Astrocyte (in vitro differentiated cells and primary cell): ENCODE measurements at regions not wholly inside any gene's neighbourhood (a gene's known extent, or its start where the extent isn't known, plus 50 kb on each side); places are given as distances from the start of the nearest gene placed in this dataset.
A peak's percentile ranks its signal among the peaks of the same experiment; 100 is the strongest.

Source experiments
- EZH2 ChIP-seq: IDR thresholded peaks from 2 replicates; pipeline ENCODE4 v1.6.1; 2012; ENCODE audit warnings: mild to moderate bottlenecking, low read length, inconsistent platforms; ENCODE audit not compliant: insufficient read depth
- TF ChIP-seq, protein P1 (sequence below): IDR thresholded peaks from 2 replicates; pipeline ENCODE4 v1.5.1; 2011; ENCODE audit warnings: low read depth, mild to moderate bottlenecking, inconsistent platforms, low read length, moderate library complexity; ENCODE audit not compliant: insufficient read depth

DNA sequence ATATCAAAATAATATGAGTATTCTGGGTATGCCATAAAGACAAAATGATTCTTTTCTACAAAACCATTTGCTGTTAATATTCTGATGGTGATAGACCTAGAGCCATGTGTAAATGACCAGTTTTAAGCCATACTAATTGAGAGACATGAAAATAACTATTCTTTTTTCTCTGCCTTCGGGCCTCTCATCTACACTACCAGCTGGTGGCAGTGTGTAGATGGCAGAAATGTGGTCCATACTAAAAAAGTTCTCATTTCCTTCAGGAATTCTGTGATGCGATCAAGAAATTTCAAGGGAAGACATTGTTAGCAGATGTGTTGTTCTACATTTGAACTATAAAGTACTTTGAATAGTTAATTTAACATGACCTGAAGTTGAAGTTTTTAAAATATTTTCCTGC lies 485.2 kb downstream of the TRIB2 start:
- TF ChIP-seq, protein P1, sequence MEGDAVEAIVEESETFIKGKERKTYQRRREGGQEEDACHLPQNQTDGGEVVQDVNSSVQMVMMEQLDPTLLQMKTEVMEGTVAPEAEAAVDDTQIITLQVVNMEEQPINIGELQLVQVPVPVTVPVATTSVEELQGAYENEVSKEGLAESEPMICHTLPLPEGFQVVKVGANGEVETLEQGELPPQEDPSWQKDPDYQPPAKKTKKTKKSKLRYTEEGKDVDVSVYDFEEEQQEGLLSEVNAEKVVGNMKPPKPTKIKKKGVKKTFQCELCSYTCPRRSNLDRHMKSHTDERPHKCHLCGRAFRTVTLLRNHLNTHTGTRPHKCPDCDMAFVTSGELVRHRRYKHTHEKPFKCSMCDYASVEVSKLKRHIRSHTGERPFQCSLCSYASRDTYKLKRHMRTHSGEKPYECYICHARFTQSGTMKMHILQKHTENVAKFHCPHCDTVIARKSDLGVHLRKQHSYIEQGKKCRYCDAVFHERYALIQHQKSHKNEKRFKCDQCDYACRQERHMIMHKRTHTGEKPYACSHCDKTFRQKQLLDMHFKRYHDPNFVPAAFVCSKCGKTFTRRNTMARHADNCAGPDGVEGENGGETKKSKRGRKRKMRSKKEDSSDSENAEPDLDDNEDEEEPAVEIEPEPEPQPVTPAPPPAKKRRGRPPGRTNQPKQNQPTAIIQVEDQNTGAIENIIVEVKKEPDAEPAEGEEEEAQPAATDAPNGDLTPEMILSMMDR = peak; percentile 38
- TF ChIP-seq EZH2 = no peak
